Vagina (tissue), 2 donors: ENCODE measurements at regions not wholly inside any gene's neighbourhood (a gene's known extent, or its start where the extent isn't known, plus 50 kb on each side); places are given as distances from the start of the nearest gene placed in this dataset.

Experiments
- DNase-seq, 2 donors: peaks; one replicate each; pipeline ENCODE4 v3.0.0-alpha.2; 2017; ENCODE audit errors: extremely low spot score in 2 of 2
- H3K27ac ChIP-seq: fragments of 200-600 bp; sonication (generic); one replicate; pipeline ENCODE4 v1.5.1; 2019
- H3K27me3 ChIP-seq: fragments of 200-600 bp; sonication (generic); one replicate; pipeline ENCODE4 v1.5.1; 2019
- H3K36me3 ChIP-seq, 2 donors: fragments of 200-600 bp; sonication (generic); one replicate each; pipeline ENCODE4 v1.5.1; 2017 to 2019
- H3K4me1 ChIP-seq: fragments of 200-600 bp; sonication (generic); one replicate; pipeline ENCODE4 v1.5.1; 2019
- H3K4me3 ChIP-seq, 2 donors: fragments of 200-600 bp; sonication (generic); 1 replicate in 1 of 2; 2 replicates in 1 of 2; pipeline ENCODE4 v1.5.1; 2016 to 2019
- H3K9me3 ChIP-seq: fragments of 200-600 bp; sonication (generic); one replicate; pipeline ENCODE4 v1.5.1; 2019
- CTCF ChIP-seq, 3 experiments: fragments of 450-650 bp in 2 of 3; fragments of 200-600 bp in 1 of 3; sonication (generic) in 1 of 3; IDR thresholded peaks; one replicate each; pipeline ENCODE4 v1.5.1; 2017 to 2019; ENCODE audit warnings: antibody characterized with exemption in 3 of 3, mild to moderate bottlenecking in 2 of 3, moderate library complexity in 2 of 3
- POLR2A ChIP-seq, 2 donors: fragments of 450-650 bp; IDR thresholded peaks; one replicate each; pipeline ENCODE4 v1.6.1; 2017; ENCODE audit warnings: antibody characterized with exemption in 2 of 2, mild to moderate bottlenecking in 2 of 2, moderate library complexity in 2 of 2
- POLR2AphosphoS5 ChIP-seq, 2 donors: sonication (generic); formaldehyde crosslinking; IDR thresholded peaks; one replicate each; pipeline ENCODE4 v1.9.0; 2017; ENCODE audit warnings: antibody characterized with exemption in 2 of 2, mild to moderate bottlenecking in 2 of 2, low read depth in 1 of 2; ENCODE audit not compliant: insufficient read depth in 1 of 2
- intact Hi-C: fragments of 100-400 bp; cut with DNase I; formaldehyde crosslinking; loops from one replicate; pipeline ENCODE4 v1.15.1; 2023

GRCh38 chr1:60822252-60822651 is 260.1 kb upstream of the NFIA start:
- Histone ChIP-seq H3K4me3 (no peak overlapping the region), H3K36me3 (no peaks in the 10 kb centered on the region), H3K9me3 (no peaks in the 10 kb centered on the region), H3K27ac (no peak overlapping the region), H3K4me1 (no peaks in the 10 kb centered on the region), H3K27me3 (no peaks in the 10 kb centered on the region)
- DNase-seq, result no peak
- intact Hi-C loops, result no loop called here
- no peak for TF ChIP-seq POLR2A (IDR thresholded peaks at IDR 0.05)

- Histone ChIP-seq H3K4me3 (no peak overlapping the region), H3K27me3 (no peaks in the 10 kb centered on the region), H3K36me3 (no peaks in the 10 kb centered on the region), H3K27ac (no peak overlapping the region), H3K9me3 (no peaks in the 10 kb centered on the region), H3K4me1 (no peaks in the 10 kb centered on the region)
- TF ChIP-seq CTCF (IDR thresholded peaks at IDR 0.05), result no peak
- TF ChIP-seq POLR2AphosphoS5 (IDR thresholded peaks at IDR 0.05; ENCODE audit: insufficient read depth in 1 of 2, low read depth in 1 of 2), result no peak
- no peak for TF ChIP-seq POLR2A (IDR thresholded peaks at IDR 0.05)
- intact Hi-C loops, result no loop called here
- DNase-seq, result no peak
Observed at GRCh38 chr1:60821156-60821555, 261.2 kb upstream of the NFIA start.

GRCh38 chr1:60818969-60819701 is 263.2 kb upstream of the NFIA start:
- no peak for DNase-seq
- Histone ChIP-seq H3K4me1 (no peaks in the 10 kb centered on the region), H3K27me3 (no peaks in the 10 kb centered on the region), H3K27ac (no peak overlapping the region), H3K4me3 (no peak overlapping the region), H3K36me3 (no peaks in the 10 kb centered on the region), H3K9me3 (no peaks in the 10 kb centered on the region)
- intact Hi-C loops, result no loop called here
- TF ChIP-seq POLR2AphosphoS5 (IDR thresholded peaks at IDR 0.05; ENCODE audit: insufficient read depth in 1 of 2, low read depth in 1 of 2) (no peak), POLR2A (IDR thresholded peaks at IDR 0.05) (no peak), CTCF (IDR thresholded peaks at IDR 0.05) (no peak)

GRCh38 chr1:60813071-60813470 is 269.3 kb upstream of the NFIA start:
- no peak for DNase-seq
- intact Hi-C loops, result no loop called here
- Histone ChIP-seq H3K27ac (no peak overlapping the region), H3K36me3 (no peaks in the 10 kb centered on the region), H3K4me3 (no peak overlapping the region), H3K4me1 (no peaks in the 10 kb centered on the region), H3K27me3 (no peaks in the 10 kb centered on the region), H3K9me3 (no peaks in the 10 kb centered on the region)
- TF ChIP-seq POLR2AphosphoS5 (IDR thresholded peaks at IDR 0.05; ENCODE audit: insufficient read depth in 1 of 2, low read depth in 1 of 2) (no peak), CTCF (IDR thresholded peaks at IDR 0.05) (no peak), POLR2A (IDR thresholded peaks at IDR 0.05) (no peak)

- intact Hi-C loops, result no loop called here
- Histone ChIP-seq H3K27me3 (no peaks in the 10 kb centered on the region), H3K4me1 (no peaks in the 10 kb centered on the region), H3K9me3 (no peaks in the 10 kb centered on the region), H3K27ac (no peak overlapping the region), H3K36me3 (no peaks in the 10 kb centered on the region), H3K4me3 (no peak overlapping the region)
- TF ChIP-seq CTCF (IDR thresholded peaks at IDR 0.05) (no peak), POLR2A (IDR thresholded peaks at IDR 0.05) (no peak), POLR2AphosphoS5 (IDR thresholded peaks at IDR 0.05; ENCODE audit: insufficient read depth in 1 of 2, low read depth in 1 of 2) (no peak)
- no peak for DNase-seq
Observed at GRCh38 chr1:60809204-60809980, 273.0 kb upstream of the NFIA start.
